GM19438 (cell line): ENCODE measurements at regions not wholly inside any gene's neighbourhood (a gene's known extent, or its start where the extent isn't known, plus 50 kb on each side); places are given as distances from the start of the nearest gene placed in this dataset.
"Not testable (repeated sequence)": the region's sequence is repeated elsewhere in the genome, so short reads cannot be mapped to it uniquely, and the experiment has no call there.

Experiments used
- ATAC-seq: cut with Tn5 transposase; IDR thresholded peaks from one replicate; pipeline ENCODE4 v1.9.1; 2021; ENCODE audit warnings: low read depth; ENCODE audit not compliant: unreplicated experiment

DNA sequence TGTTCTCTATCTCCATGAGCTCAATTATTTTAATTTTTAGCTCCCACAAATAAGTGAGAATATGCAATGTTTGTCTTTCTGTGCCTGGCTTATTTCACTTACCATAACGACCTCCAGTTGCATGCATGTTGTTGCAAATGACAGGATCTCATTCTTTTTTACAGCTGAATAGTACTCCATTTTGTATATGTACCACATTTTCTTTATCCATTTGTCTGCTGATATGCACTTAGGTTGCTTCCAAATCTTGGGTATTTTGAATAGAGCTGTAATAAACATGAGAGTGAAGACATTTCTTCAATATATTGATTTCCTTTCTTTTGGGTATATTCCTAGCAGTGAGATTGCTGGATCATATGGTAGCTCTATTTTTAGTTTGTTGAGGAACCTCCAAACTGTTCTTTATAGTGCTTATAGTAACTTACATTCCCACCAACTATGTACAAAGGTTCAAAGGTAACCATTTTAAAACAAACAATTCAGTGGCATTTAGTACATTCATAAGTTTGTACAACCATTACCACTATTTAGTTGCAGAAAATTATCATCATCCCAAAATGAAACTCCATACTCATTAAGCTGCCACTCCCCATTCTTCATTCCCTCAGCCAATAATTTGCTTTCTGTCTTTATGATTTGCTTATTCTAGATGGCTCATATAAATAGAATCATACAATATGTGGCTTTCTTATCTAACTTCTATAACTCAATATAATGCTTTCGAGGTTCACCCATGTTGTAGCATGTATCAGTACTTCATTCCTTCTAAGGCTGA is 255.9 kb upstream of the NFIA start:
- no peak for ATAC-seq

GRCh38 chr1:60825593-60825992 is 256.8 kb upstream of the NFIA start:
- no peak for ATAC-seq

GRCh38 chr1:60823151-60823550 is 259.2 kb upstream of the NFIA start:
- ATAC-seq, result no peak

GRCh38 chr1:60822252-60822651 is 260.1 kb upstream of the NFIA start:
- ATAC-seq, result no peak

GRCh38 chr1:60821156-60821555 is 261.2 kb upstream of the NFIA start:
- ATAC-seq, result no peak

DNA sequence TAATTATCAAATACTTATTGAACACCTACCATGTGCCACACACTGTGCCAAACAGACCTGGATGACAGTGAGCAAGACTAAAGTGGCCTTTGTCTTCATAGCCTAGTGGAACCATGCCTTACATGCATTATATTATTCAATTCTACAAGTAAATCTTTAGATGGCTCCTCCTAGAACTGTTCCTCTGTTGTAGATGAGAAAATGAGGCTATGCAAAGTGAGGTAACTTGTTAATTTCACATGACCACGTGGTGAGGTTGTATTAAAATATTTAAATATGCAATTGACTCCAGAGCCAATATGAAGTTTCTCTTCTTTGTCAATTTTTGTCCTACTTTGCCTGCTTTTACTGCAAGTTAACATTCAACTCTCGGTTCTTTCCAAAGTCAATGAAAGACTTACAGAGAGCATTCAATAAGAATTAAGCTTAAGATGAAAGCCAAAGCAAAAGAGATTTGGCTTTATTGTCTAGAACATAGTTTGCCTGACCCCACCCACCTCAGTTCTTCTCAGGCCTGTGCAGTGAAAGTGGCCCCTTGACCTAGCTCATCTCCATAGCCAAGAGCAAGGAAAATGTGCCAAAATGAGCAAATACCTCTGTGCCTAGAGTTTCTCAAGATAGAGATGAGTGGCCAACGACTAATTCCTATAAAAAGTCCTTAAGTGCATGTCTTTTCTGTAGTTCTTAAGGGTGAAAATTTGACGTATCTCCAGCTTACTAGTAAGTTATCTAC is 263.2 kb upstream of the NFIA start:
- no peak for ATAC-seq

DNA sequence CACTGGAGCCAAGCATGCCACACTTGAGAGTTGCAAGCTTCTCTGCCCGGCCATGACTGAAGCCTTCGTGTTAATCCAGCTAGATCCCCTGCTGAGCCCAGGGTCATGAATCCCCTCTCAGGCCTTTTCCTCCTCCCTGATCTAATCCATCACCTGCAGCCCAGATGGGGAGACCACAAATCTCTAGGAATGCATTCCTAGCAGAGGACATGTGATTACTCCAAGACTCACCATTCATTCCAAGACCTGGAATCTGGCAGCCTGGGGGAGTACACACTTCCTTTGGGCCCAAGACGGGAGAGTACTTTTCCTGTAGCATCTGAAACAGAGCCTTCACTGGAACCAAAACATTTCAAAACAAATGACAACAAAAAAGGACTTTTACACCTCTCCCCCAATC is 269.3 kb upstream of the NFIA start:
- ATAC-seq, result no peak

- ATAC-seq, result no peak
Measured at GRCh38 chr1:60809204-60809980, 273.0 kb upstream of the NFIA start.

DNA sequence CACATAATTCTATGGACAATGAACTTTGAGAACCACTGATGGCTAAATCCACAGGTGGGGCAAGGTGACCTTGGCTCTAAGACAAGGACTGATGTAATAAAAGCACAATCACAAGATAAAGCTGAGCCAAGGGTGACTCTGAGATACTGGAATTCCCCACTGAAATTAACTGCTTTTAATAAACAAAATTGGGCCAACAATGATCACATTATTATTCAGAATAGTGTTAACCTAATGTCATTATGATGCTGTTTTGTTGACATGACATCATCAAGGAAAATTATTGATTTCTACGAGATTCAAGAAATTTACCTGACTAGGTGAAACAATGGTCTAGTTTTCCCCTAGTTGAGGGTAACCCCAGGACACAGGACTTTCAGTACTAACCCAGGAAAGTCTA is 273.7 kb upstream of the NFIA start:
- no peak for ATAC-seq

- ATAC-seq, result no peak
Measured at GRCh38 chr1:60802884-60803283, 279.5 kb upstream of the NFIA start.

- no peak for ATAC-seq
Measured at GRCh38 chr1:60797351-60797750, 285.0 kb upstream of the NFIA start.

DNA sequence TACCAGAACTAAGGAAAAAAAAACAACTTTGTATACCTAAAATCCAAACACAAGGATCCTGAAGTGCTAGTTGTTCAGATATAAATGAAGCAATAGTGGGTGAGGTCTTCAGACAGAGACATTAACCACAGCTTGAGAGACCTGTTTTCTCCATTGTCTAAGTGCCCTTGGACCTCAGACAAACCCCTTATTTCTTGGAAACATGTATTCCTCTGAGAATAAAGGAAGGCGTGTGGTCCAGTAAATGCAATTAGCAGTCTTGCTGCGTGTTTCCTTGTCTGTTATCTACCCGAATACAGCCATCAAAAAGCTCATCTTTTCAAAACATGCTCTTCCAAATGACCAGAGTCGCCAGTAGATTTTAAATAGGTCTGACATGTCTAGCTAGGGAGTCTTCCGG is 291.1 kb upstream of the NFIA start:
- ATAC-seq, result no peak

DNA sequence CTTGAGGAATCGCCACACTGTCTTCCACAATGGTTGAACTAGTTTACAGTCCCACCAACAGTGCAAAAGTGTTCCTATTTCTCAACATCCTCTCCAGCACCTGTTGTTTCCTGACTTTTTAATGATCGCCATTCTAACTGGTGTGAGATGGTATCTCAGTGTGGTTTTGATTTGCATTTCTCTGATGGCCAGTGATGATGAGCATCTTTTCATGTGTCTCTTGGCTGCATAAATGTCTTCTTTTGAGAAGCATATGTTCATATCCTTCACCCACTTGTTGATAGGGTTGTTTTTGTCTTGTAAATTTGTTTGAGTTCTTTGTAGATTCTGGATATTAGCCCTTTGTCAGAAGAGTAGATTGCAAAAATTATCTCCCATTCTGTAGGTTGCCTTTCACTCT is 309.3 kb upstream of the NFIA start:
- not testable (repeated sequence) for ATAC-seq

GRCh38 chr1:60769082-60769481 is 313.3 kb upstream of the NFIA start:
- ATAC-seq, result no peak

DNA sequence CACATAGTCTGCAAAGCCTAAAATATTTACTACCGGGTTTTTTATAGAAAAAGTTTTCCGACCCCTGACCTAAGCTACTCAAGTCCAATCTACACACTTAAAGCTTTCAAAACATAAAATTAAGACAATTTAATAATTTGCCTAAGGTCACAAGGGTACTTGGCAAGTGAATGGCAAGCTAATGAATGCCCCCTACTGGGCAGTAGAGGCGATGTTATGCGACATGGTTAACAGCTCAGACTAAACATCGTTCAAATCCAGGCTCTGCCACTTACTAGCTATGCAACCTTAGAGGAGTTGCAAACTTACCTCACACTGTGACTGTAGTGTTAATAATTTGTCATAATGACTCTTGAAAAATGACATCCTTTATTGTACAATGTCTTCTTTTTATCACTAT is 317.2 kb upstream of the NFIA start:
- no peak for ATAC-seq

DNA sequence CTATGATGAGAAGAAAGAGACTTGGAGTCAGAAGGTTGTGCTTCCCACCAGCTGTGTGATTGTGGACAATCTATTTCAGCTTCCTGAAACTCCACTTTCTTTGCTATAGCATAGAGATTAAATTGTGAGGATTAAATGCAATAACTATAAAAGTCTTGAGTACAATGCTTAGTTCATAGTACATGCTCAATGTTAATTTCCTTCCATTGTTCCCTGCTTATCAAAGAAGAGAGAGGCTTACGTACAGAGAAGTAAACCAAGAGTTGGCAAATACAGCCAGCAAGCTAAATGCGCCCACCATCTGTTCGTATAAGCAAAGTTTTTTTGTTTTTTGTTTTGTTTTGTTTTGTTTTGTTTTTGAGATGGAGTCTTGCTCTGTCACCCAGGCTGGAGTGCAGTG is 317.9 kb upstream of the NFIA start:
- ATAC-seq, result no peak

DNA sequence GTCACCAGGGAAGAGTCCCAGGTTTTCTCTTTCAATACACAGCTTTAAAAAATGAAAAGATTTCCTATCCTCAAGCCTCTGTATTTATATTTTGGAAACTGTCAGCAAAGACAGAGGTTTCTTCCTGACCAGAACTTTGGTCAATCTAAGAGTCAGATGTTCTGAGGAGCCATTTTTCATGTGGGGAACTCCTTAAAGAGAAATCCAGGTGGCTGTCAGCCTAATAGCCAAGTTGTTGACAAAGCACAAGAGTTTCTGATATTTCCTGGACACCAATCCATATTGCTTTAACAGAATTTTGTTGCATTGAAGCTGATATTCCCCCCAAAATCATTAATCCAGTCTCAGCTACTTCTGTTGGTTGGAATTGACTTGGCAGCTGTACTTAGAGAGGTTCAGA is 318.6 kb upstream of the NFIA start:
- ATAC-seq, result no peak

DNA sequence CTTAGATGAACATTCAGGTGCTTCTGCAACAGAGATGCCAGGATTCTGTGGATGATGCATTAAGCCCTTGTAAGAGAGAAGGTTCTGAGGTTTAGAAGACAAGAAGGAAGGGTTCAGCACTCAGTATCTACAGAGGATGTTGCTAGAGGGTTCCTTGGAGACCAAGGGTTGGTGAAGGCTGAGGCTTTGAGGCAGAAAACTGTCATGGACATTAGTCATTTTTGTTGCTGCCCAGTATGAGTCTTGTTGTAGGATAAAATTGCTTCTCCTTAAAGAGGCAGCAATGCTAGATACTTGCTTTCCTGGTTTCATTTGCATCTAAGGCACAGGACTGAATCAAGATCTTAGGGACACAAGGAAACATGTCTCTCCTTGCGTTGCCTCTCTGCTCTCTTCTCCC is 319.4 kb upstream of the NFIA start:
- no peak for ATAC-seq

DNA sequence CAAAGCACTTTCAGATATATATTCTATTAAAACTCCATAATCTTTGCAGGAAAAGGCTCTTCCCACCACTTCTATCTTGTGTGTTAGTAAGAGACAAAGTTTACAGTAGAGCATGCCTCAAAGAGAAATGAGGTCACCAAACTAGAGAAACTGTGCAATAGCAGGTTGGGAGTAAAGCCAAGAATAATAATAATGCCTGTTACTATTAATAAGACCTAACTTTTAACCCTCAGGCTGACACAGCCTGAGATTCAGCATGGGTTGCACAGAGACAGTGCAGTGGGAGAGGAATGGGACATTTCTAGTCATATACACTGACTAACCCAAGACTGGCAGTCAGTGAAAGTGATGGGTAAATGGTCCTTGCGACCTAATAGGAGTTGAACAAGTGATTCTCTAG is 320.2 kb upstream of the NFIA start:
- ATAC-seq, result no peak

DNA sequence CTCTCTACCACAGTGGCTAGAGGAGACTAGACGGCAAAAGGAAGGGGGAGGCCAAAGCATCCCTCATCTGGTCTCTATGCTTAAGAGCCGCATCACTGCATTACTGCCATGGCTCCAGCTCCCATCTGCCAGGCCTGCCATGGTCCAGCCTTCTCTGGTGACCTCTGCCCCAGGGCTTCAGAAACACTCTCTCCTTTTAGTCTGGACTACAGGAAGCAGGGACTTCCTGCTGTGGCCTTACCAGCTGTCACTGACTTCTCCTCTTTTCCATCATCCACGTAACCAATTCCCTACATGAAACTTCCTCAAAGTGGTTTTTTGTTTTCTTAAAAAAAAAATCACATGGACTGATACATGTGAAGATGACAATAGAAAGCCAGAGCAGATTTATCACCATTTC is 323.1 kb upstream of the NFIA start:
- no peak for ATAC-seq

DNA sequence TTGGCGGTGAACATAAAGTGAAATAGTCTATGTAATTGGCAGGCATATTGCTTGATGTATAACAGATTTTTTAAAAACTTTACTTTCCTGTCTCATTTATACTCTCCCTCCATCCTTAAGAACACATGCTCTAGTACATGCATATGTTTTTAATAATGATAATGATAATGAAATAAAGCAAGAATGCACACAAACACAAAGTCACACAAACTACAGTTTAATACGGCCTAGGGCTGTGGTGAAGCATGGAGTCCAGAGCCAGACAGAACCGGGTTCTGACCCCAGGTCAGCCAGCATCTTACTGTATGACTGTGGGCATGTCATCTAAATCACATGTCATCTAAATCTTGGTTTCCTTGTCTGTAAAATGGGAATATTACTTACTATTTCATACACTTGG is 324.9 kb upstream of the NFIA start:
- no peak for ATAC-seq
